ENCODE measurements at regions not wholly inside any gene's neighbourhood (a gene's known extent, or its start where the extent isn't known, plus 50 kb on each side); places are given as distances from the start of the nearest gene placed in this dataset.

DNA sequence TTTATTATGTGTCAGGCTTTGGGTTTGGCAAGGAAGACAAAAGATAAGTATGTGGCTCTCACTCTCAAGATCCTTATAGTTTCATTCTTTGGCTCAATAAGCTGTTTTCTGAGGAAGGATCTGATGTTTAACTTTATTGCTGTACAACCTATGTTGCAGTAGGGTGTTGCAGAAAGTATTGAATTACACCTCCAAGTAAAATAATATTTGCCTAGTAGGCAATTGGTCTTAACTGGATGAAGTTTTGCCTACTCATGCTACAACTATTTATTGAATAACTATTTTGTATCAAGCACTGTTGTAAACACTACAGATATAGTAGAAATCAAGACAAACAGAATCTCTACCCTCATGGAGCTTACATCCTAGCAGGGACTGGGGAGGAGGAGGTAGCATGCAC is 169.7 kb downstream of the TAF11L14 start:
- Histone ChIP-seq H2AFZ (ENCODE audit: low read length) (no peak overlapping the region), H3K9ac (ENCODE audit: insufficient read depth, low read depth, low read length) (no peak overlapping the region), H3K9me3 (ENCODE audit: low read length) (peaks cover 58% of the 10 kb centered on the region), H3K4me1 (ENCODE audit: insufficient read depth, low read length) (no peaks in the 10 kb centered on the region), H3K36me3 (replicated peaks in 1 of 2; ENCODE audit: control insufficient read depth in 1 of 2, insufficient read depth in 2 of 2, low read length in 2 of 2) (no peaks in the 10 kb centered on the region), H3K27me3 (ENCODE audit: control insufficient read depth in 1 of 2, insufficient read depth in 2 of 2, low read length in 2 of 2) (no peaks in the 10 kb centered on the region; a peak in 1 of 5 replicates), H4K20me1 (ENCODE audit: insufficient read depth, low read length) (no peaks in the 10 kb centered on the region), H3K4me2 (ENCODE audit: low read depth, low read length) (no peak overlapping the region), H3K4me3 (replicated peaks in 1 of 3; ENCODE audit: insufficient read depth in 1 of 3, low read depth in 2 of 3, low read length in 3 of 3) (no peak overlapping the region), H3K79me2 (ENCODE audit: insufficient read depth, low read length) (no peaks in the 10 kb centered on the region), H3K27ac (ENCODE audit: extremely low read length, insufficient read depth, low read length) (no peak overlapping the region)
- no peak for ATAC-seq
- ChIA-PET POLR2A (no interaction called here), CTCF (ENCODE audit: low intra/inter-chr PET ratio, low total read pairs) (no interaction called here)
- no peak for FAIRE-seq
- in situ Hi-C loops (cut with HindIII; ENCODE audit: extremely low pct_ligation_motif_present, low pct_unique_long_range_greater_than_20kb) (no loop called here), intact Hi-C loops (cut with micrococcal nuclease; ENCODE audit: unreplicated experiment) (no loop called here)
- no peak for DNase-seq (ENCODE audit: low spot score)
- no peak for TF ChIP-seq ZNF367 (CRISPR knock-in tag; IDR thresholded peaks at IDR 0.05; ENCODE audit: borderline replicate concordance)
- TF ChIP-seq KLF16 (CRISPR knock-in tag; IDR thresholded peaks at IDR 0.05), result no peak
- BruUV-seq (replicated peaks), result no TSS peak

DNA sequence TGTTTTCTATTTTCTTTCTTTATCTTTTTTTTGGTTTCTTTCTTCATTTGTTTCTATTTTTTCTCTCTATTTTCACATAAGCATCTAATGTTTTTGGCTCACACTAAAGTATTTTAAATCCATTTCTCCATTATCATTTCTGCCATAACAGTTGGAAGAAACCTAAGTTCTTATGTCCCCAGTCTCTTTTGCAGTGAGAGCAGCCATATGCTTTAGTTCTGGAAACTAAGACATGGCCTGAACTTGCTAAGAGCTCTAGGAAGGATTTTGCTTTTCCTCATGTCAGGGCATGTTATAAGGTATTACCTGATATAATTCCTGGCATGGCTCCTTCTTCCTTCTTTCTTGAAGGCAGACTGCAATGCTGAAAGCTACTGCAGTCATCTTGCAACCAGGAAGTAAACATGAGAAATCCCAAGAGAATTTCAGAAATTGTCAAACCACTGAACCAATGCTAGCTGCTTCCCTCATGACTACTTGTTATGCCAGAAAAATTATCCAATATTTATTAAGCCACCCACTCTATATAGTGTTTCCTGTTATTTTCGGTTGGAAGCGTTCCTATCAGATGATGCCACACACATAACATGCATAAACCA is 171.1 kb downstream of the TAF11L14 start:
- WGBS (ENCODE audit: low lambda C conversion rate), result 2% methylated on average over 2 of the region's 2 CpGs
- Histone ChIP-seq H3K9me3 (ENCODE audit: low read length) (peaks cover 49% of the 10 kb centered on the region), H3K9ac (ENCODE audit: insufficient read depth, low read depth, low read length) (no peak overlapping the region), H3K27ac (ENCODE audit: extremely low read length, insufficient read depth, low read length) (no peak overlapping the region), H3K4me1 (ENCODE audit: insufficient read depth, low read length) (no peaks in the 10 kb centered on the region), H3K4me3 (replicated peaks in 1 of 3; ENCODE audit: insufficient read depth in 1 of 3, low read depth in 2 of 3, low read length in 3 of 3) (no peak overlapping the region), H3K27me3 (ENCODE audit: control insufficient read depth in 1 of 2, insufficient read depth in 2 of 2, low read length in 2 of 2) (no peaks in the 10 kb centered on the region; a peak in 1 of 5 replicates), H3K4me2 (ENCODE audit: low read depth, low read length) (no peak overlapping the region), H4K20me1 (ENCODE audit: insufficient read depth, low read length) (no peaks in the 10 kb centered on the region), H2AFZ (ENCODE audit: low read length) (no peak overlapping the region), H3K79me2 (ENCODE audit: insufficient read depth, low read length) (no peaks in the 10 kb centered on the region), H3K36me3 (replicated peaks in 1 of 2; ENCODE audit: control insufficient read depth in 1 of 2, insufficient read depth in 2 of 2, low read length in 2 of 2) (no peaks in the 10 kb centered on the region)
- in situ Hi-C loops (cut with HindIII; ENCODE audit: extremely low pct_ligation_motif_present, low pct_unique_long_range_greater_than_20kb) (no loop called here), intact Hi-C loops (cut with micrococcal nuclease; ENCODE audit: unreplicated experiment) (no loop called here)
- ChIA-PET POLR2A (no interaction called here), CTCF (ENCODE audit: low intra/inter-chr PET ratio, low total read pairs) (no interaction called here)
- FAIRE-seq (no peak), DNase-seq (ENCODE audit: low spot score) (no peak), ATAC-seq (no peak)
- no TSS peak for BruUV-seq (replicated peaks)
- TF ChIP-seq POGZ (CRISPR knock-in tag; IDR thresholded peaks at IDR 0.05) (no peak), RAD51 (IDR thresholded peaks at IDR 0.05; ENCODE audit: borderline replicate concordance) (no peak), FIP1L1 (IDR thresholded peaks at IDR 0.05; ENCODE audit: borderline replicate concordance, insufficient read depth, low read depth, low read length) (no peak), POLR2AphosphoS2 (IDR thresholded peaks at IDR 0.05; ENCODE audit: low read depth, low read length) (no peak)
- TF ChIP-seq, protein P1, sequence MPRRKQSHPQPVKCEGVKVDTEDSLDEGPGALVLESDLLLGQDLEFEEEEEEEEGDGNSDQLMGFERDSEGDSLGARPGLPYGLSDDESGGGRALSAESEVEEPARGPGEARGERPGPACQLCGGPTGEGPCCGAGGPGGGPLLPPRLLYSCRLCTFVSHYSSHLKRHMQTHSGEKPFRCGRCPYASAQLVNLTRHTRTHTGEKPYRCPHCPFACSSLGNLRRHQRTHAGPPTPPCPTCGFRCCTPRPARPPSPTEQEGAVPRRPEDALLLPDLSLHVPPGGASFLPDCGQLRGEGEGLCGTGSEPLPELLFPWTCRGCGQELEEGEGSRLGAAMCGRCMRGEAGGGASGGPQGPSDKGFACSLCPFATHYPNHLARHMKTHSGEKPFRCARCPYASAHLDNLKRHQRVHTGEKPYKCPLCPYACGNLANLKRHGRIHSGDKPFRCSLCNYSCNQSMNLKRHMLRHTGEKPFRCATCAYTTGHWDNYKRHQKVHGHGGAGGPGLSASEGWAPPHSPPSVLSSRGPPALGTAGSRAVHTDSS (CRISPR knock-in tag; conservative IDR thresholded peaks at IDR 0.05), result no peak
- TF ChIP-seq, protein P2, sequence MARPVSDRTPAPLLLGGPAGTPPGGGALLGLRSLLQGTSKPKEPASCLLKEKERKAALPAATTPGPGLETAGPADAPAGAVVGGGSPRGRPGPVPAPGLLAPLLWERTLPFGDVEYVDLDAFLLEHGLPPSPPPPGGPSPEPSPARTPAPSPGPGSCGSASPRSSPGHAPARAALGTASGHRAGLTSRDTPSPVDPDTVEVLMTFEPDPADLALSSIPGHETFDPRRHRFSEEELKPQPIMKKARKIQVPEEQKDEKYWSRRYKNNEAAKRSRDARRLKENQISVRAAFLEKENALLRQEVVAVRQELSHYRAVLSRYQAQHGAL (CRISPR knock-in tag; IDR thresholded peaks at IDR 0.05; ENCODE audit: not compliant biosample characterization), result no peak
- TF ChIP-seq, protein P3, sequence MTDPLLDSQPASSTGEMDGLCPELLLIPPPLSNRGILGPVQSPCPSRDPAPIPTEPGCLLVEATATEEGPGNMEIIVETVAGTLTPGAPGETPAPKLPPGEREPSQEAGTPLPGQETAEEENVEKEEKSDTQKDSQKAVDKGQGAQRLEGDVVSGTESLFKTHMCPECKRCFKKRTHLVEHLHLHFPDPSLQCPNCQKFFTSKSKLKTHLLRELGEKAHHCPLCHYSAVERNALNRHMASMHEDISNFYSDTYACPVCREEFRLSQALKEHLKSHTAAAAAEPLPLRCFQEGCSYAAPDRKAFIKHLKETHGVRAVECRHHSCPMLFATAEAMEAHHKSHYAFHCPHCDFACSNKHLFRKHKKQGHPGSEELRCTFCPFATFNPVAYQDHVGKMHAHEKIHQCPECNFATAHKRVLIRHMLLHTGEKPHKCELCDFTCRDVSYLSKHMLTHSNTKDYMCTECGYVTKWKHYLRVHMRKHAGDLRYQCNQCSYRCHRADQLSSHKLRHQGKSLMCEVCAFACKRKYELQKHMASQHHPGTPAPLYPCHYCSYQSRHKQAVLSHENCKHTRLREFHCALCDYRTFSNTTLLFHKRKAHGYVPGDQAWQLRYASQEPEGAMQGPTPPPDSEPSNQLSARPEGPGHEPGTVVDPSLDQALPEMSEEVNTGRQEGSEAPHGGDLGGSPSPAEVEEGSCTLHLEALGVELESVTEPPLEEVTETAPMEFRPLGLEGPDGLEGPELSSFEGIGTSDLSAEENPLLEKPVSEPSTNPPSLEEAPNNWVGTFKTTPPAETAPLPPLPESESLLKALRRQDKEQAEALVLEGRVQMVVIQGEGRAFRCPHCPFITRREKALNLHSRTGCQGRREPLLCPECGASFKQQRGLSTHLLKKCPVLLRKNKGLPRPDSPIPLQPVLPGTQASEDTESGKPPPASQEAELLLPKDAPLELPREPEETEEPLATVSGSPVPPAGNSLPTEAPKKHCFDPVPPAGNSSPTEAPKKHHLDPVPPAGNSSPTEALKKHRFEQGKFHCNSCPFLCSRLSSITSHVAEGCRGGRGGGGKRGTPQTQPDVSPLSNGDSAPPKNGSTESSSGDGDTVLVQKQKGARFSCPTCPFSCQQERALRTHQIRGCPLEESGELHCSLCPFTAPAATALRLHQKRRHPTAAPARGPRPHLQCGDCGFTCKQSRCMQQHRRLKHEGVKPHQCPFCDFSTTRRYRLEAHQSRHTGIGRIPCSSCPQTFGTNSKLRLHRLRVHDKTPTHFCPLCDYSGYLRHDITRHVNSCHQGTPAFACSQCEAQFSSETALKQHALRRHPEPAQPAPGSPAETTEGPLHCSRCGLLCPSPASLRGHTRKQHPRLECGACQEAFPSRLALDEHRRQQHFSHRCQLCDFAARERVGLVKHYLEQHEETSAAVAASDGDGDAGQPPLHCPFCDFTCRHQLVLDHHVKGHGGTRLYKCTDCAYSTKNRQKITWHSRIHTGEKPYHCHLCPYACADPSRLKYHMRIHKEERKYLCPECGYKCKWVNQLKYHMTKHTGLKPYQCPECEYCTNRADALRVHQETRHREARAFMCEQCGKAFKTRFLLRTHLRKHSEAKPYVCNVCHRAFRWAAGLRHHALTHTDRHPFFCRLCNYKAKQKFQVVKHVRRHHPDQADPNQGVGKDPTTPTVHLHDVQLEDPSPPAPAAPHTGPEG (CRISPR knock-in tag; IDR thresholded peaks at IDR 0.05), result no peak

Data from HepG2 (cell line).